ENCODE measurements at regions not wholly inside any gene's neighbourhood (a gene's known extent, or its start where the extent isn't known, plus 50 kb on each side); places are given as distances from the start of the nearest gene placed in this dataset.

DNA sequence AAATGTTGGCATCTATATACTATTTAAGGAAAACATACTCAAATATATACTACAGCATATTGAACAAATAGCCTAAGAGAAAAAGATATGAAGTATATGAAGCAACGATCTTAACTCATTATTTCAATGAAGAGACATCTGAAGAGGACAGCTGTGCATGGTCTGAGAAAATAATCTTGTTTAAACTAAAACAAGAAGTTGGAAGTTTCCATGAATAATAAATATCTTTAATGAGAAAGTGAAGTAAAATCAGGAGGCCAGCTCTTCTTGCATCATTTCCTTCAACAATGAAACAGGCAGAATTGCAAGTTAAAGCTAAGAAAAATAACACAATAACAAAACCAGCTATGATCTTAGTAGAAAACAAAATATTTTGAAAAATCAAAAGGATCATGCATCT, 1265.4 kb upstream of the MAP3K7 start:
- TF ChIP-seq, protein P1, sequence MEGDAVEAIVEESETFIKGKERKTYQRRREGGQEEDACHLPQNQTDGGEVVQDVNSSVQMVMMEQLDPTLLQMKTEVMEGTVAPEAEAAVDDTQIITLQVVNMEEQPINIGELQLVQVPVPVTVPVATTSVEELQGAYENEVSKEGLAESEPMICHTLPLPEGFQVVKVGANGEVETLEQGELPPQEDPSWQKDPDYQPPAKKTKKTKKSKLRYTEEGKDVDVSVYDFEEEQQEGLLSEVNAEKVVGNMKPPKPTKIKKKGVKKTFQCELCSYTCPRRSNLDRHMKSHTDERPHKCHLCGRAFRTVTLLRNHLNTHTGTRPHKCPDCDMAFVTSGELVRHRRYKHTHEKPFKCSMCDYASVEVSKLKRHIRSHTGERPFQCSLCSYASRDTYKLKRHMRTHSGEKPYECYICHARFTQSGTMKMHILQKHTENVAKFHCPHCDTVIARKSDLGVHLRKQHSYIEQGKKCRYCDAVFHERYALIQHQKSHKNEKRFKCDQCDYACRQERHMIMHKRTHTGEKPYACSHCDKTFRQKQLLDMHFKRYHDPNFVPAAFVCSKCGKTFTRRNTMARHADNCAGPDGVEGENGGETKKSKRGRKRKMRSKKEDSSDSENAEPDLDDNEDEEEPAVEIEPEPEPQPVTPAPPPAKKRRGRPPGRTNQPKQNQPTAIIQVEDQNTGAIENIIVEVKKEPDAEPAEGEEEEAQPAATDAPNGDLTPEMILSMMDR (IDR thresholded peaks at IDR 0.05): no peak
- H3K27me3 ChIP-seq (replicated peaks; ENCODE audit: insufficient read depth): no peaks in the 10 kb centered on the region
- no peak for ATAC-seq (ENCODE audit: insufficient number of reproducible peaks, low FRiP score, low read depth)

DNA sequence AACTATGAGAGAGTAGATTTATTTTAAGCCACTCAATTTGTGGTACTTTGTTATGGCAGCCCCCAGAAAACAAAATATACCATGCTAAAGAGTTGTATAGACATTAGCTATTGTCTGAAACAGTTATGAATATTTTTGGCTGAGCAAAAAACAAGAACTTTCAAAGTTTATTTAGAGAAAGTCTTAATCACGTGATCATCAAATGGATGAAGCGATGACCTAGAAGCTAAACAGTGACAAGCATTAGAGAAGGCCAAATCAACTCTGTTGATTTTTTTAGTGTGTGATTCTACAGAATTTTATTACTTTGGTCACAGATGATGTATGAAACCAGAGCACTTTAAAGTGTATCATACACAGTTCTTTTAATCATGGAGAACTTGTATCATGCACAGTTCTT, 1247.9 kb upstream of the MAP3K7 start:
- H3K27ac ChIP-seq: no peak overlapping the region
- no peaks in the 10 kb centered on the region for H3K4me1 ChIP-seq (ENCODE audit: control insufficient read depth in 1 of 2, low read depth in 2 of 2)
- no peaks in the 10 kb centered on the region for H3K27me3 ChIP-seq (replicated peaks; ENCODE audit: insufficient read depth)
- ATAC-seq (ENCODE audit: insufficient number of reproducible peaks, low FRiP score, low read depth): no peak
- H3K9me3 ChIP-seq: no peaks in the 10 kb centered on the region
- DNase-seq (ENCODE audit: low spot score): no peak
- no peaks in the 10 kb centered on the region for H3K36me3 ChIP-seq
- no peak overlapping the region for H3K4me3 ChIP-seq
- TF ChIP-seq, protein P1 (IDR thresholded peaks at IDR 0.05): no peak

More for the DNA sequence above, 1265.4 kb upstream of the MAP3K7 start:
- Histone ChIP-seq H3K4me3 (no peak overlapping the region), H3K9me3 (no peaks in the 10 kb centered on the region), H3K4me1 (ENCODE audit: control insufficient read depth in 1 of 2, low read depth in 2 of 2) (no peaks in the 10 kb centered on the region), H3K27ac (no peak overlapping the region), H3K36me3 (no peaks in the 10 kb centered on the region)
- no peak for DNase-seq (ENCODE audit: low spot score)

GRCh38 chr6:91827151-91827550, 1240.3 kb upstream of the MAP3K7 start:
- no peaks in the 10 kb centered on the region for H3K27me3 ChIP-seq (replicated peaks; ENCODE audit: insufficient read depth)
- H3K27ac ChIP-seq: no peak overlapping the region
- no peak overlapping the region for H3K4me3 ChIP-seq
- TF ChIP-seq, protein P1 (IDR thresholded peaks at IDR 0.05): no peak
- no peak for ATAC-seq (ENCODE audit: insufficient number of reproducible peaks, low FRiP score, low read depth)
- no peaks in the 10 kb centered on the region for H3K4me1 ChIP-seq (ENCODE audit: control insufficient read depth in 1 of 2, low read depth in 2 of 2)
- H3K36me3 ChIP-seq: no peaks in the 10 kb centered on the region
- no peaks in the 10 kb centered on the region for H3K9me3 ChIP-seq
- DNase-seq (ENCODE audit: low spot score): no peak

- Histone ChIP-seq H3K27ac (no peak overlapping the region), H3K36me3 (no peaks in the 10 kb centered on the region), H3K27me3 (replicated peaks; ENCODE audit: insufficient read depth) (no peaks in the 10 kb centered on the region), H3K4me3 (no peak overlapping the region), H3K4me1 (ENCODE audit: control insufficient read depth in 1 of 2, low read depth in 2 of 2) (no peaks in the 10 kb centered on the region), H3K9me3 (no peaks in the 10 kb centered on the region)
- ATAC-seq (ENCODE audit: insufficient number of reproducible peaks, low FRiP score, low read depth) (no peak), DNase-seq (ENCODE audit: low spot score) (no peak)
- TF ChIP-seq, protein P1 (IDR thresholded peaks at IDR 0.05): no peak
Measured at GRCh38 chr6:91826128-91826527, 1239.3 kb upstream of the MAP3K7 start.

GRCh38 chr6:91824331-91824730, 1237.5 kb upstream of the MAP3K7 start:
- no peak for ATAC-seq (ENCODE audit: insufficient number of reproducible peaks, low FRiP score, low read depth)

More at GRCh38 chr6:91824331-91824730, 1237.5 kb upstream of the MAP3K7 start:
- DNase-seq (ENCODE audit: low spot score): no peak
- Histone ChIP-seq H3K36me3 (no peaks in the 10 kb centered on the region), H3K4me3 (no peak overlapping the region), H3K9me3 (no peaks in the 10 kb centered on the region), H3K4me1 (ENCODE audit: control insufficient read depth in 1 of 2, low read depth in 2 of 2) (no peaks in the 10 kb centered on the region), H3K27me3 (replicated peaks; ENCODE audit: insufficient read depth) (no peaks in the 10 kb centered on the region), H3K27ac (no peak overlapping the region)
- TF ChIP-seq, protein P1 (IDR thresholded peaks at IDR 0.05): no peak

Data from thoracic aorta (tissue), 2 donors.